ENCODE measurements at regions not wholly inside any gene's neighbourhood (a gene's known extent, or its start where the extent isn't known, plus 50 kb on each side); places are given as distances from the start of the nearest gene placed in this dataset.

DNA sequence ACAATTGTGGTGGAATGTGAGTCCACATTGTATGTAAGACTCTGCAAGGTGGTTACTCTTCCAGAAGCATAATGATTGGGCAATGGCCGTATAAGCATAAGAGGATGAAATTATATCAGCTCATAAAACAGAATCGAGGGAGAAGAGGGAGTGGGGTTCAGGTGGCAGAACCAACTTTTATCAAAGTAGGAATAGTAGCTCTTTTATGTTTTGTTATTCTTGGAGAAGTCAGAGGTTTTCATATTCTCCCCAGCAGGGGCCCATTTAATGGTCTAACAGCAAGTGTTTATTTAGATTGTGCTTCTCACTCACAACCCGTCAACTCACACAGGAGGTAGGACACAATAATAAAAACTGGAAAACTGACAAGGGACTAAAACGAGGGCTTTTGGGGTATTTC is 291.3 kb upstream of the CD180 start:
- Histone ChIP-seq H3K27ac (ENCODE audit: low read depth, low read length) (no peak overlapping the region), H3F3A (ENCODE audit: control insufficient read depth, insufficient read depth) (no peaks in the 10 kb centered on the region), H3K9me3 (ENCODE audit: control insufficient read depth, insufficient read depth, low read length) (no peaks in the 10 kb centered on the region), H4K20me1 (ENCODE audit: control insufficient read depth, insufficient read depth, low read depth, low read length) (no peaks in the 10 kb centered on the region), H3K27me3 (ENCODE audit: control insufficient read depth, low read length) (no peaks in the 10 kb centered on the region), H3K79me2 (ENCODE audit: control insufficient read depth, low read length) (no peaks in the 10 kb centered on the region), H3K4me2 (ENCODE audit: low read length) (no peak overlapping the region), H3K9me2 (replicated peaks; ENCODE audit: control insufficient read depth, low read length) (no peaks in the 10 kb centered on the region), H3K4me3 (ENCODE audit: low read length) (no peak overlapping the region), H3K36me3 (ENCODE audit: control insufficient read depth, low read length) (no peaks in the 10 kb centered on the region), H3K4me1 (ENCODE audit: control insufficient read depth, low read length) (no peaks in the 10 kb centered on the region)
- no peak for TF ChIP-seq EZH2phosphoT487 (IDR thresholded peaks at IDR 0.05; ENCODE audit: borderline replicate concordance, low read length)
- TF ChIP-seq, protein P1, sequence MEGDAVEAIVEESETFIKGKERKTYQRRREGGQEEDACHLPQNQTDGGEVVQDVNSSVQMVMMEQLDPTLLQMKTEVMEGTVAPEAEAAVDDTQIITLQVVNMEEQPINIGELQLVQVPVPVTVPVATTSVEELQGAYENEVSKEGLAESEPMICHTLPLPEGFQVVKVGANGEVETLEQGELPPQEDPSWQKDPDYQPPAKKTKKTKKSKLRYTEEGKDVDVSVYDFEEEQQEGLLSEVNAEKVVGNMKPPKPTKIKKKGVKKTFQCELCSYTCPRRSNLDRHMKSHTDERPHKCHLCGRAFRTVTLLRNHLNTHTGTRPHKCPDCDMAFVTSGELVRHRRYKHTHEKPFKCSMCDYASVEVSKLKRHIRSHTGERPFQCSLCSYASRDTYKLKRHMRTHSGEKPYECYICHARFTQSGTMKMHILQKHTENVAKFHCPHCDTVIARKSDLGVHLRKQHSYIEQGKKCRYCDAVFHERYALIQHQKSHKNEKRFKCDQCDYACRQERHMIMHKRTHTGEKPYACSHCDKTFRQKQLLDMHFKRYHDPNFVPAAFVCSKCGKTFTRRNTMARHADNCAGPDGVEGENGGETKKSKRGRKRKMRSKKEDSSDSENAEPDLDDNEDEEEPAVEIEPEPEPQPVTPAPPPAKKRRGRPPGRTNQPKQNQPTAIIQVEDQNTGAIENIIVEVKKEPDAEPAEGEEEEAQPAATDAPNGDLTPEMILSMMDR (IDR thresholded peaks at IDR 0.05; ENCODE audit: low read depth, low read length, poor library complexity, severe bottlenecking), result no peak

- Histone ChIP-seq H3K27me3 (ENCODE audit: control insufficient read depth, low read length) (no peaks in the 10 kb centered on the region), H3K27ac (ENCODE audit: low read depth, low read length) (no peak overlapping the region), H3K9me2 (replicated peaks; ENCODE audit: control insufficient read depth, low read length) (no peaks in the 10 kb centered on the region), H3K4me3 (ENCODE audit: low read length) (no peak overlapping the region), H3K9me3 (ENCODE audit: control insufficient read depth, insufficient read depth, low read length) (no peaks in the 10 kb centered on the region), H4K20me1 (ENCODE audit: control insufficient read depth, insufficient read depth, low read depth, low read length) (no peaks in the 10 kb centered on the region), H3K36me3 (ENCODE audit: control insufficient read depth, low read length) (no peaks in the 10 kb centered on the region), H3K79me2 (ENCODE audit: control insufficient read depth, low read length) (no peaks in the 10 kb centered on the region), H3K4me1 (ENCODE audit: control insufficient read depth, low read length) (no peaks in the 10 kb centered on the region), H3F3A (ENCODE audit: control insufficient read depth, insufficient read depth) (no peaks in the 10 kb centered on the region), H3K4me2 (ENCODE audit: low read length) (no peak overlapping the region)
- no peak for TF ChIP-seq EZH2phosphoT487 (IDR thresholded peaks at IDR 0.05; ENCODE audit: borderline replicate concordance, low read length)
- TF ChIP-seq, protein P1 (IDR thresholded peaks at IDR 0.05; ENCODE audit: low read depth, low read length, poor library complexity, severe bottlenecking), result no peak
These were observed 286.9 kb upstream of the CD180 start for GRCh38 chr5:67483453-67484030.

GRCh38 chr5:67481362-67481761 is 284.8 kb upstream of the CD180 start:
- no peaks in the 10 kb centered on the region for H3K9me2 ChIP-seq (replicated peaks; ENCODE audit: control insufficient read depth, low read length)
- H3K79me2 ChIP-seq (ENCODE audit: control insufficient read depth, low read length), result no peaks in the 10 kb centered on the region
- H3K36me3 ChIP-seq (ENCODE audit: control insufficient read depth, low read length), result no peaks in the 10 kb centered on the region
- H3F3A ChIP-seq (ENCODE audit: control insufficient read depth, insufficient read depth), result no peaks in the 10 kb centered on the region
- H3K27me3 ChIP-seq (ENCODE audit: control insufficient read depth, low read length), result no peaks in the 10 kb centered on the region
- no peaks in the 10 kb centered on the region for H3K9me3 ChIP-seq (ENCODE audit: control insufficient read depth, insufficient read depth, low read length)
- no peak for TF ChIP-seq EZH2phosphoT487 (IDR thresholded peaks at IDR 0.05; ENCODE audit: borderline replicate concordance, low read length)
- TF ChIP-seq, protein P1 (IDR thresholded peaks at IDR 0.05; ENCODE audit: low read depth, low read length, poor library complexity, severe bottlenecking), result no peak
- H3K4me3 ChIP-seq (ENCODE audit: low read length), result no peak overlapping the region
- H3K4me2 ChIP-seq (ENCODE audit: low read length), result no peak overlapping the region
- no peak overlapping the region for H3K27ac ChIP-seq (ENCODE audit: low read depth, low read length)
- no peaks in the 10 kb centered on the region for H3K4me1 ChIP-seq (ENCODE audit: control insufficient read depth, low read length)
- no peaks in the 10 kb centered on the region for H4K20me1 ChIP-seq (ENCODE audit: control insufficient read depth, insufficient read depth, low read depth, low read length)

Data from DOHH2 (cell line).